GM21786 (cell line): ENCODE measurements at regions not wholly inside any gene's neighbourhood (a gene's known extent, or its start where the extent isn't known, plus 50 kb on each side); places are given as distances from the start of the nearest gene placed in this dataset.

Experiments used
- ATAC-seq: cut with Tn5 transposase; IDR thresholded peaks from one replicate; pipeline ENCODE4 v1.9.1; 2021; ENCODE audit not compliant: unreplicated experiment

GRCh38 chr11:112398798-112399478, 138.3 kb upstream of the PLET1 start:
- ATAC-seq, result no peak

- ATAC-seq, result no peak
Measured at GRCh38 chr11:112400476-112401014, 139.9 kb upstream of the PLET1 start.

GRCh38 chr11:112401036-112401769, 140.5 kb upstream of the PLET1 start:
- no peak for ATAC-seq

- ATAC-seq, result no peak
Measured at GRCh38 chr11:112403432-112403831, 142.8 kb upstream of the PLET1 start.

- no peak for ATAC-seq
Measured at GRCh38 chr11:112404112-112404511, 143.5 kb upstream of the PLET1 start.

GRCh38 chr11:112408517-112408916, 147.9 kb upstream of the PLET1 start:
- ATAC-seq, result no peak

- no peak for ATAC-seq
Measured at GRCh38 chr11:112410325-112410724, 149.7 kb upstream of the PLET1 start.

- ATAC-seq, result no peak
Measured at GRCh38 chr11:112412383-112412782, 151.7 kb upstream of the PLET1 start.

GRCh38 chr11:112417339-112417738, 156.7 kb upstream of the PLET1 start:
- ATAC-seq, result no peak

- ATAC-seq, result no peak
Measured at GRCh38 chr11:112418438-112418837, 157.8 kb upstream of the PLET1 start.

GRCh38 chr11:112421879-112422278, 161.2 kb upstream of the PLET1 start:
- no peak for ATAC-seq

- no peak for ATAC-seq
Measured at GRCh38 chr11:112425121-112425520, 164.5 kb upstream of the PLET1 start.

- ATAC-seq, result no peak
Measured at GRCh38 chr11:112437096-112437495, 176.4 kb upstream of the PLET1 start.

GRCh38 chr11:112439614-112440013, 179.0 kb upstream of the PLET1 start:
- no peak for ATAC-seq

GRCh38 chr11:112440518-112440917, 179.9 kb upstream of the PLET1 start:
- no peak for ATAC-seq

- no peak for ATAC-seq
Measured at GRCh38 chr11:112448168-112448567, 187.5 kb upstream of the PLET1 start.

GRCh38 chr11:112448806-112449205, 188.1 kb upstream of the PLET1 start:
- no peak for ATAC-seq

- ATAC-seq, result no peak
Measured at GRCh38 chr11:112451250-112451649, 190.6 kb upstream of the PLET1 start.

- ATAC-seq, result no peak
Measured at GRCh38 chr11:112453601-112454577, 193.2 kb upstream of the PLET1 start.

- ATAC-seq, result no peak
Measured at GRCh38 chr11:112454841-112455240, 194.2 kb upstream of the PLET1 start.

GRCh38 chr11:112455791-112456190, 195.1 kb upstream of the PLET1 start:
- ATAC-seq, result no peak
